Spleen (tissue), 11 donors: ENCODE measurements at regions not wholly inside any gene's neighbourhood (a gene's known extent, or its start where the extent isn't known, plus 50 kb on each side); places are given as distances from the start of the nearest gene placed in this dataset.

ENCODE experiments used
- DNase-seq: peaks from one replicate; pipeline ENCODE4 v3.0.0-alpha.2; 2020
- H3K27ac ChIP-seq, 8 donors: fragments of 200-600 bp; sonication (generic) in 7 of 8; 1 replicate in 4 of 8; 2 replicates in 4 of 8; pipeline versions ENCODE4 v1.5.0 to v1.8.0; 2016 to 2021; ENCODE audit warnings: inconsistent platforms in 4 of 8, mild to moderate bottlenecking in 4 of 8, moderate library complexity in 1 of 8
- H3K27me3 ChIP-seq, 7 donors: fragments of 200-600 bp; sonication (generic) in 6 of 7; replicated peaks in 1 of 7; 1 replicate in 4 of 7; 2 replicates in 3 of 7; pipeline versions ENCODE4 v1.5.0 to v1.8.0; 2016 to 2021; ENCODE audit warnings: inconsistent platforms in 3 of 7, mild to moderate bottlenecking in 1 of 7
- H3K36me3 ChIP-seq, 6 donors: fragments of 200-600 bp; sonication (generic) in 5 of 6; 1 replicate in 4 of 6; 2 replicates in 2 of 6; pipeline versions ENCODE4 v1.5.0 to v1.8.0; 2016 to 2021; ENCODE audit warnings: inconsistent platforms in 2 of 6
- H3K4me1 ChIP-seq, 6 donors: fragments of 200-600 bp; sonication (generic) in 5 of 6; 1 replicate in 3 of 6; 2 replicates in 3 of 6; pipeline versions ENCODE4 v1.5.0 to v1.8.0; 2016 to 2021; ENCODE audit warnings: inconsistent platforms in 3 of 6
- H3K4me3 ChIP-seq, 8 donors: fragments of 200-600 bp; sonication (generic) in 7 of 8; 1 replicate in 4 of 8; 2 replicates in 4 of 8; pipeline versions ENCODE4 v1.5.0 to v1.8.0; 2016 to 2021; ENCODE audit warnings: inconsistent platforms in 4 of 8, mild to moderate bottlenecking in 4 of 8, moderate library complexity in 2 of 8
- H3K9me3 ChIP-seq, 8 donors: fragments of 200-600 bp; sonication (generic) in 7 of 8; 1 replicate in 4 of 8; 2 replicates in 4 of 8; pipeline versions ENCODE4 v1.5.0 to v1.8.0; 2016 to 2021; ENCODE audit warnings: inconsistent platforms in 4 of 8
- CTCF ChIP-seq, 11 experiments: fragments of 200-600 bp in 7 of 11; fragments of 450-650 bp in 4 of 11; sonication (generic) in 4 of 11; IDR thresholded peaks in 8 of 11; conservative IDR thresholded peaks in 3 of 11; 1 replicate in 7 of 11; 2 replicates in 4 of 11; pipeline versions ENCODE4 v1.4.0 to v1.8.0; 2016 to 2021; ENCODE audit warnings: antibody characterized with exemption in 11 of 11, inconsistent platforms in 4 of 11, mild to moderate bottlenecking in 1 of 11
- POLR2A ChIP-seq, 3 donors: fragments of 450-650 bp; IDR thresholded peaks; one replicate each; pipeline ENCODE4 v1.5.1; 2017; ENCODE audit warnings: antibody characterized with exemption in 3 of 3, mild to moderate bottlenecking in 1 of 3
- POLR2AphosphoS5 ChIP-seq, 3 donors: sonication (generic); formaldehyde crosslinking; IDR thresholded peaks; one replicate each; pipeline ENCODE4 v1.5.1; 2017; ENCODE audit warnings: antibody characterized with exemption in 3 of 3
- whole genome bisulfite sequencing, 5 donors: extraction: QIAGEN DNeasy Blood & Tissue Kit in 3 of 5; methylation state at CpG; one replicate each; pipeline versions ENCODE4 v1.1.5 to v1.1.7; 2013 to 2018; 5-methylcytosine and 5-hydroxymethylcytosine counted together
- intact Hi-C: fragments of 100-400 bp; cut with DNase I; formaldehyde crosslinking; loops from one replicate; pipeline ENCODE4 v1.15.0; 2023; ENCODE audit warnings: low total_unique reads
- donor health status: healthy with polysubstance abuse.
- donor health status: DM: no; HTN: no; CAD: no; lungs with moderate emphysema.
- donor health status: DM: no; HTN: no; CAD: no.
- donor health status: Bipolar disorder and iron deficiency.
- donor health status: healthy.
- donor health status: DM: no; HTN: no; CAD: no.
- donor health status: DM: yes; HTN: yes; CAD: no.

GRCh38 chr5:133820507-133820906 is 147.9 kb downstream of the C5orf15 start:
- H3K4me3 ChIP-seq, result no peak overlapping the region
- H3K9me3 ChIP-seq, result no peaks in the 10 kb centered on the region
- peaks cover 0 to 20% (median 6%) of the 10 kb centered on the region in 6 donors for H3K4me1 ChIP-seq
- H3K27me3 ChIP-seq, result peaks cover 0 to 17% (median 0%) of the 10 kb centered on the region in 7 donors
- no peak for TF ChIP-seq POLR2AphosphoS5 (IDR thresholded peaks at IDR 0.05)
- no peak for TF ChIP-seq CTCF (IDR thresholded peaks at IDR 0.05 in 8 of 11, conservative IDR thresholded peaks at IDR 0.05 in 3 of 11)
- no peak for TF ChIP-seq POLR2A (IDR thresholded peaks at IDR 0.05)
- peak overlapping the region in 1 of 8 donors; percentile 15 for H3K27ac ChIP-seq
- no peaks in the 10 kb centered on the region for H3K36me3 ChIP-seq
- intact Hi-C loops, result no loop called here
- DNase-seq, result no peak
- 56 to 77% (median 73%) methylated on average over 3 of the region's 3 CpGs for WGBS, 5 donors

DNA sequence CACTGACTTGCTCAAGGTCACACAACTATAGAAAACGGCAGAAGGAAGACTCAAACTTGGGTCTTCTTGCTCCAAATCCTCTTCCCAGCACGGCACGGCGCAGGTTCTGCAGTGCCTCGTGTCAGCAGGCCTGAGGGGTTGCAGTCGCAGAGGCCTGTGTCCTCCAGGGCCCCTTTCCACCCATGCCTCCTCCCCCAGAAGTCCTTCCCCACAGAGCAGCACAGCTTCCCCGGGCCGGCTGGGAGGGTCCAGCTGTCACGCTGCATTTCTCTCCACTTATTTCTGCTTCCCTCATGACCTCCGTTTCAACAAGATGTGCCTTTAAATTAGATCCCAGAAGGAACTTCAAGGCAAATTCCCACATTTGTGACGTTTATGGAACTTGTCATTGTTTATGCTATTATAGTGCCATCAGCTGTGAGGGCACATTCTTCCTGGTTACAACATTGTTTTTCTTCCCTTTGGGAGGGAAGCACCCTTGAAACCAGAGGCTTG is 148.4 kb downstream of the C5orf15 start:
- DNase-seq, result no peak
- H3K27ac ChIP-seq, result peak overlapping the region in 1 of 8 donors; percentile 15
- peaks cover 0 to 17% (median 0%) of the 10 kb centered on the region in 7 donors for H3K27me3 ChIP-seq
- TF ChIP-seq POLR2A (IDR thresholded peaks at IDR 0.05) (no peak), POLR2AphosphoS5 (IDR thresholded peaks at IDR 0.05) (no peak), CTCF (IDR thresholded peaks at IDR 0.05 in 8 of 11, conservative IDR thresholded peaks at IDR 0.05 in 3 of 11) (no peak)
- WGBS, 5 donors, result 41 to 62% (median 46%) methylated on average over 11 of the region's 11 CpGs
- H3K36me3 ChIP-seq, result no peaks in the 10 kb centered on the region
- no peaks in the 10 kb centered on the region for H3K9me3 ChIP-seq
- intact Hi-C loops, result no loop called here
- H3K4me1 ChIP-seq, result peaks cover 0 to 15% (median 5%) of the 10 kb centered on the region in 6 donors
- H3K4me3 ChIP-seq, result no peak overlapping the region

DNA sequence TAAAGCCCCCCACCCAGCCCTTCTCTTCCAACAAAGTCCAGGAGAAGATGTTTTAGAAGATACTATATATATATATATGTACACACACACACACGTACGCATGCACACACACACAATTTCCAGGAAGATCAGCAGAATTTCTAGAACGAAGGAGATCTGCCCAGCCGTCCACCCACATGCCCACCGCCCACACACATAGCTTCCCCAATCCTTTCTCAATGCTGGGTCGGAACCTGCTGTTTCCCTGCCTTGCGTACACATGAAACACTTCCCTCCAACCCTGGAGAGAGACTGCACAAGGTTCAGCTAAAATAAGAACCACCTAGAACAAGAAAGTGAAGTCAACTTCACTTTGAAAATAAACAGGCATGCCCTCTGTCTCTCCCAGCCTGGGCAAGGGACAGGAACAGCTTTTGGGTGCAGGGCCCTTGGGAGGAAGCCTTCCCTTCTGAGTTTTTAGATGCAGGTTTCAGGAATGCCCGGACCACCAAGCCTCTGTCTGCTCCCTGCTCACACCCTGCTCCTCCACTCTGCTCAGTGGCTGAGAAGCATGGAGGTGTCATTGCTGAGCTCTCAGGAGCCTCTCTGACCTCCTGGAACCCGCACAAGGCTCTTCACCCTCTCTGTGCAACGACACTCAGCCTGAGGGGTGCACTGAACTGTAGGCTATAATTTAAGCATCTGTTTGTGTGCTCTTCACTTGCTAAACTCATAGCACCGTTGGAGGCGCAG is 149.4 kb downstream of the C5orf15 start:
- H3K36me3 ChIP-seq, result no peaks in the 10 kb centered on the region
- H3K27me3 ChIP-seq, result peaks cover 0 to 22% (median 0%) of the 10 kb centered on the region in 7 donors
- no peaks in the 10 kb centered on the region for H3K9me3 ChIP-seq
- H3K27ac ChIP-seq, result no peak overlapping the region
- 73 to 85% (median 78%) methylated on average over 10 to 12 of the region's 12 CpGs for WGBS, 5 donors
- intact Hi-C loops, result no loop called here
- TF ChIP-seq POLR2AphosphoS5 (IDR thresholded peaks at IDR 0.05) (no peak), POLR2A (IDR thresholded peaks at IDR 0.05) (no peak)
- H3K4me1 ChIP-seq, result peaks cover 0 to 11% (median 2%) of the 10 kb centered on the region in 6 donors
- no peak overlapping the region for H3K4me3 ChIP-seq
- no peak for DNase-seq

- Histone ChIP-seq H3K4me1 (peaks cover 0 to 11% (median 2%) of the 10 kb centered on the region in 6 donors), H3K27me3 (peaks cover 0 to 26% (median under 1%) of the 10 kb centered on the region in 7 donors), H3K27ac (no peak overlapping the region), H3K4me3 (no peak overlapping the region), H3K9me3 (no peaks in the 10 kb centered on the region), H3K36me3 (no peaks in the 10 kb centered on the region)
- intact Hi-C loops, result no loop called here
- no peak for TF ChIP-seq CTCF (IDR thresholded peaks at IDR 0.05 in 8 of 11, conservative IDR thresholded peaks at IDR 0.05 in 3 of 11)
- no peak for TF ChIP-seq POLR2A (IDR thresholded peaks at IDR 0.05)
- TF ChIP-seq POLR2AphosphoS5 (IDR thresholded peaks at IDR 0.05), result no peak
- 64 to 86% (median 77%) methylated on average over 5 of the region's 5 CpGs for WGBS, 5 donors
- no peak for DNase-seq
These were observed 150.4 kb downstream of the C5orf15 start for GRCh38 chr5:133818031-133818431.
